22Rv1 (cell line): ENCODE measurements at regions not wholly inside any gene's neighbourhood (a gene's known extent, or its start where the extent isn't known, plus 50 kb on each side); places are given as distances from the start of the nearest gene placed in this dataset.

Source experiments
- H3K27ac ChIP-seq: fragments of 450-650 bp; 2 replicates; pipeline ENCODE4 v1.5.1; 2017
- CTCF ChIP-seq: fragments of 450-650 bp; IDR thresholded peaks from 2 replicates; pipeline ENCODE4 v1.5.1; 2017; ENCODE audit warnings: mild to moderate bottlenecking
- ZFX ChIP-seq: fragments of 450-650 bp; IDR thresholded peaks from 2 replicates; pipeline ENCODE4 v1.6.1; 2017; ENCODE audit warnings: antibody characterized with exemption, borderline replicate concordance

DNA sequence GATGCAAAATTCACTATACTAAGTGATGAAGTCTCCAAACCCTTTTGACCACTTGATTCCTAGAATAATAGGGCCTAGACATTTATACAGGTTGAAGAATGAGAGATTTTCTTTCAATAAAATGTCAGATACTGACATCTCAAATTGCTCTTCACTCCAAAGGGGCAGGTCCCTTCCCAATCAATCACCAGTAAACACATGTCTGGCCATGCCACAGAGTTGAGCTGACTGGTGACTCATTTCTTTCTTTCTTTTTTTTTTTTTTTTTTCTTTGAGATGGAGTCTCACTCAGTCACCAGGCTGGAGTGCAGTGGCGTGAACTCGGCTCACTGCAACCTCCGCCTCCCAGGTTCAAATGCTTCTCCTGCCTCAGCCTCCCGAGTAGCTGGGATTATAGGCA lies 388.6 kb upstream of the BTBD3 start:
- TF ChIP-seq ZFX (no peak), CTCF (no peak)
- no peak overlapping the region for H3K27ac ChIP-seq

DNA sequence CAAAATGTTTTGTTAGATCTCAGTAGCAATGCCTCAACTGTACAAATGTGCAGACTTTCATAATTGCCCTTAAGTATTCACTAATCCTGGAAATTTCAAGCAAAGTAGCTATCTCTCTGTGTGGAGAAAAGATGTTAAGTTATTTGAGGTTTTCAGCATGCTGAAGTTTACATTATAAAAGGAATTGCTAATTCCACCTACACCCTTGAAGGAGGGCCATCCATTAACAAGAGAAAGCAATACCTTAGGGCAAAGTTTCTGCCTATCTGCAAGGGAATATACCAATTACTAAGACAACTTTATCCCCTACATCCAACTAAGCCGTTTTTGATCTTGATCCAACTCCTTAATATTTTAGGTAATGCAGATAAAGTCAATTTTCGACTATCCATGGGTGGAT lies 380.7 kb upstream of the BTBD3 start:
- TF ChIP-seq CTCF (no peak), ZFX (no peak)
- no peak overlapping the region for H3K27ac ChIP-seq

GRCh38 chr20:11539450-11539849 lies 378.2 kb upstream of the BTBD3 start:
- H3K27ac ChIP-seq = no peak overlapping the region

GRCh38 chr20:11540558-11540957 lies 377.1 kb upstream of the BTBD3 start:
- H3K27ac ChIP-seq = no peak overlapping the region
- TF ChIP-seq ZFX = no peak
- TF ChIP-seq CTCF = no peak

More at GRCh38 chr20:11539450-11539849, 378.2 kb upstream of the BTBD3 start:
- TF ChIP-seq CTCF (no peak), ZFX (no peak)

DNA sequence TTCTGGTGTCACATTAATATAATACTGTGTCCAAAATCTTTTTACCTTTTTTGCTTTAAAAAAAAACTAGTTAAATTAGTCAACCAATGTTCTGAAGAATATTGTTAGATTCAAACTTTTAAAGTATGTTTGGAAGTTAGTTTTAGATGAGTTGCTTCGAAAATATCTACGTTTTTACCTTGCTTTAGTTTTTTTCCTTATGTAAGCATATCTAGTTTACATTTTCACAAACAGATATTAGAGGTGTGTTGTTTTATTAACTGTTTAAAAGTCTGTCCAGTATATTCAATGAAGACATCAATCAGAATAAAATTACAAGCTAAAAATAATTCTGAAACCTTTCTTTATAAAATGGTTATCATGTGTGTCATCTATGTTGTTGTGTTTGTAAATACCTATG lies 375.0 kb upstream of the BTBD3 start:
- no peak overlapping the region for H3K27ac ChIP-seq
- TF ChIP-seq CTCF = no peak
- TF ChIP-seq ZFX = no peak

DNA sequence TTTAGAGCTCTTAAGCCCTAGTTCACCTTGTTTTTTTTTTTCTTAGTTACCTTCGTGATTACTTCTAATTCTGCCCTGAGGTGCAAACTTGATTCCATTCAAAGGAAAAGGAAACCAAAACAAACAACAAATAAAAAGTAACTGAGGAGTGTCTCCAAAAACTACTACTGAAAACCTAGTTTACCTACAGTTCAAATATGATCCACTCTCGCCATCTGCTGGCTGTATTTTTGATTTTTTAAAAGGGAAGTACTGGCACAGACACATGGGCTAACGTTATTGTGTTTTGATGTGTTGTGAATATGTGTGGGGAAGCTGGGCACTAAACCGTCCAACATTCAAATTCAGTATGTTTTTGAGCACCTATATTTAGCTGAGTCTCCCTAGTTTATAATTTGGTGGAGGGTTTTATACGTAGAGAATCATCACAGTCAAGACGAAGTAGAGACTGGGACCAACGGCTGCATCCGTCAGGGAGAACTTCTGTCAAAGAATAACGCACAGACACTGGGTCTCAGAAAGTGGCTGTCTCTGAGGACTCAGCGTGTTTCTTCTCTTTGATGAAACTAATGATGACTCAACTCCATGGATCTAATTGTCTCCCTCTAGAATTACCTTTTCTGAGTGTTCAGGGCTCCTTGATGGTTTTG lies 373.5 kb upstream of the BTBD3 start:
- no peak overlapping the region for H3K27ac ChIP-seq
- no peak for TF ChIP-seq ZFX
- peak; percentile 67 for TF ChIP-seq CTCF

- TF ChIP-seq CTCF = no peak
- no peak for TF ChIP-seq ZFX
- no peak overlapping the region for H3K27ac ChIP-seq
Observed at GRCh38 chr20:11546939-11547338, 370.8 kb upstream of the BTBD3 start.
